Kidney (tissue), 13 donors: ENCODE measurements at regions not wholly inside any gene's neighbourhood (a gene's known extent, or its start where the extent isn't known, plus 50 kb on each side); places are given as distances from the start of the nearest gene placed in this dataset.

Experiments used
- DNase-seq, 5 donors: peaks; one replicate each; pipeline ENCODE4 v3.0.0-alpha.2; 2013 to 2020
- FAIRE-seq: peaks from 2 replicates; lab custom pipeline; 2012; peaks lifted over from hg19 to GRCh38; lab: Jason Lieb, UNC
- H3K27ac ChIP-seq, 2 donors: one replicate each; pipeline ENCODE4 v1.7.0; 2013; ENCODE audit warnings: low read depth in 2 of 2, low read length in 2 of 2, inconsistent platforms in 1 of 2
- H3K27me3 ChIP-seq: one replicate; pipeline ENCODE4 v1.7.1; 2013; ENCODE audit warnings: low read length, inconsistent platforms; ENCODE audit not compliant: control insufficient read depth, insufficient read depth
- H3K36me3 ChIP-seq, 3 donors: one replicate each; pipeline versions ENCODE4 v1.7.0 to v1.7.1; 2013; ENCODE audit warnings: low read length in 3 of 3, control low read depth in 1 of 3, inconsistent platforms in 1 of 3; ENCODE audit not compliant: insufficient read depth in 3 of 3, control insufficient read depth in 2 of 3
- H3K4me1 ChIP-seq, 3 donors: one replicate each; pipeline versions ENCODE4 v1.7.0 to v1.7.1; 2013; ENCODE audit warnings: low read length in 3 of 3, inconsistent platforms in 1 of 3, low read depth in 1 of 3; ENCODE audit not compliant: control insufficient read depth in 2 of 3, insufficient read depth in 2 of 3
- H3K4me3 ChIP-seq, 3 donors: one replicate each; pipeline versions ENCODE4 v1.7.0 to v1.8.1; 2013; ENCODE audit warnings: low read length in 3 of 3, control low read depth in 1 of 3, inconsistent platforms in 1 of 3
- H3K9ac ChIP-seq, 3 donors: one replicate each; pipeline versions ENCODE4 v1.7.0 to v1.7.1; 2013; ENCODE audit warnings: low read length in 3 of 3, control low read depth in 1 of 3, inconsistent platforms in 1 of 3
- H3K9me3 ChIP-seq, 3 donors: one replicate each; pipeline versions ENCODE4 v1.7.0 to v1.7.1; 2013; ENCODE audit warnings: low read length in 3 of 3, control low read depth in 1 of 3, inconsistent platforms in 1 of 3; ENCODE audit not compliant: control insufficient read depth in 2 of 3, insufficient read depth in 1 of 3
- intact Hi-C: fragments of 100-400 bp; cut with DNase I; formaldehyde crosslinking; loops from one replicate; pipeline ENCODE4 v1.11.1; 2022
- TF ChIP-seq, protein P1 (sequence below): IDR thresholded peaks from 3 replicates; pipeline ENCODE4 v1.5.1; 2012; ENCODE audit warnings: mild to moderate bottlenecking, moderate library complexity, borderline replicate concordance; ENCODE audit not compliant: insufficient read depth; ENCODE audit errors: extremely low read depth
- donor health status: control.
- donor health status: control.
- donor health status: control.
- donor health status: control.
- donor health status: control.
- donor health status: DM: yes; HTN: yes; CAD: no.
- donor health status: Normal renal cell carcinoma (clear cell type).

DNA sequence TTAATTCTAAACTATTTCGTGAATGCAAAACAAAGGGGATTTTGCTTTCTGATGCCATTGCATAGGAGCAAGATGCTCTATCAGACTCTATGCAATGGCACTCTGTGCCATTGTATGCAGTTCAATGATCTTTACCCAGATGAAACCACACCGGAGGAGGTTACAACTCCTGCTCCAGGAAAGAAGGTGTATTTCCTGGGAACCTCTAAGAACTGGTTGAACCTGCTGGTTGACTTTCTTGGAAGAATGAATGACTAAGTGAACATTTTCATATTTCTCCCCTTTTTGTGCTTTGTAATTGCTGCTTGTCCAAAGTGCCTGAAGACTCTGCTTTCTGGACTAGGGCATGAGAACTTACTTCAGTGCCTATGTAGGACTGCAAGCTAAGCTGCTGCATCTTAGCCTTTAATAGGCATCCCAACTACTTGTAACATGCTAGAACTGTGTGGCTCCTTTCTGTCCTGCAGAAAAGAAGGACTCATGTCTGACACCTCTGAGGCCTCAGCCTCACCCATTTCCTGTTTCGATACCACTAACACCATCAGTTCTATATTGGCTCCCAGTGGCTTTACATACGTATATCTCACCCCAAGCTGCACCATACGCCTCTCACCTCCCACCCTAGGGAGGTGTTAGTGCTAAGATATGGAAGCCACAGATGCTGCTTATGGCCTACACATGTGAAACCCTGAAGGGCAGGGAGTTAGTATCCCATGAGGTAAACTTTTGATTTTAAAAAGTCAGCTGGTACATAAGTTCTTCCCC, 193.5 kb upstream of the CNOT2 start:
- TF ChIP-seq, protein P1, sequence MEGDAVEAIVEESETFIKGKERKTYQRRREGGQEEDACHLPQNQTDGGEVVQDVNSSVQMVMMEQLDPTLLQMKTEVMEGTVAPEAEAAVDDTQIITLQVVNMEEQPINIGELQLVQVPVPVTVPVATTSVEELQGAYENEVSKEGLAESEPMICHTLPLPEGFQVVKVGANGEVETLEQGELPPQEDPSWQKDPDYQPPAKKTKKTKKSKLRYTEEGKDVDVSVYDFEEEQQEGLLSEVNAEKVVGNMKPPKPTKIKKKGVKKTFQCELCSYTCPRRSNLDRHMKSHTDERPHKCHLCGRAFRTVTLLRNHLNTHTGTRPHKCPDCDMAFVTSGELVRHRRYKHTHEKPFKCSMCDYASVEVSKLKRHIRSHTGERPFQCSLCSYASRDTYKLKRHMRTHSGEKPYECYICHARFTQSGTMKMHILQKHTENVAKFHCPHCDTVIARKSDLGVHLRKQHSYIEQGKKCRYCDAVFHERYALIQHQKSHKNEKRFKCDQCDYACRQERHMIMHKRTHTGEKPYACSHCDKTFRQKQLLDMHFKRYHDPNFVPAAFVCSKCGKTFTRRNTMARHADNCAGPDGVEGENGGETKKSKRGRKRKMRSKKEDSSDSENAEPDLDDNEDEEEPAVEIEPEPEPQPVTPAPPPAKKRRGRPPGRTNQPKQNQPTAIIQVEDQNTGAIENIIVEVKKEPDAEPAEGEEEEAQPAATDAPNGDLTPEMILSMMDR, result no peak
- FAIRE-seq, result no peak
- Histone ChIP-seq H3K4me1 (no peaks in the 10 kb centered on the region), H3K4me3 (no peak overlapping the region), H3K27ac (no peak overlapping the region), H3K27me3 (no peaks in the 10 kb centered on the region), H3K9ac (no peak overlapping the region), H3K36me3 (no peaks in the 10 kb centered on the region), H3K9me3 (no peaks in the 10 kb centered on the region)
- intact Hi-C loops, result no loop called here
- DNase-seq, result peak in 2 of 5 donors; percentile 55 to 58

- no peak overlapping the region for H3K9ac ChIP-seq
- H3K4me1 ChIP-seq, result no peaks in the 10 kb centered on the region
- FAIRE-seq (no peak), DNase-seq (no peak)
- TF ChIP-seq, protein P1, result no peak
- H3K27ac ChIP-seq, result no peak overlapping the region
- H3K9me3 ChIP-seq, result no peaks in the 10 kb centered on the region
- intact Hi-C loops, result no loop called here
- H3K27me3 ChIP-seq, result no peaks in the 10 kb centered on the region
- H3K36me3 ChIP-seq, result no peaks in the 10 kb centered on the region
- no peak overlapping the region for H3K4me3 ChIP-seq
Measured at GRCh38 chr12:70052476-70052875, 190.8 kb upstream of the CNOT2 start.

DNA sequence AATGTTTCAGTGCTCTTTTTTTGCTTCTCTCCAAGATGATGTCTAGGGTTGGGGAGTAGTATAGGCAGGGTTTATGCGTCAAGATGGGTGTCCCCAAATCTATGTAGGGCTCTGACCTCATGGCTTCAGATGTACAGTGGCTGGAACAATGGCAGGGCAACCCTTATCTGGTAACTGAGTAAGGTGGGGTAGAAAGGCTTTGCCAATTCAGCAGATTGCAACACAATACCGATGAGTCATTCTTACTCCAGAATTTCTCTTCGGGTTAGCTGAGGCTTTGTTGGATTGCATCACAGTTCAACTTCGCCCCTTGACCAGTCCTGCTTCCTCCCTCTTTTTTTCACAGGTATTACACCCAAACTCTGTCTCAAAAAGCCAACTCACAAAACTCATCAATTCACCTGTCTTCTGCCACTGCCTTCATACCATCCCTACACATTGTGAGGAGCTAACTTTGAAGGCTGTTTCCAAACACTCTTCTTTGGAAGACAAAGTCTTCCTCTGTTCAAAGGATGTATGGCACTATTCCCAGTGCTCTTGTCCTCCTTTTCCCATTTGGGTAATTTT, 190.2 kb upstream of the CNOT2 start:
- Histone ChIP-seq H3K4me1 (no peaks in the 10 kb centered on the region), H3K27me3 (no peaks in the 10 kb centered on the region), H3K27ac (no peak overlapping the region), H3K4me3 (no peak overlapping the region), H3K9me3 (no peaks in the 10 kb centered on the region), H3K9ac (no peak overlapping the region), H3K36me3 (no peaks in the 10 kb centered on the region)
- intact Hi-C loops, result no loop called here
- DNase-seq (no peak), FAIRE-seq (no peak)
- TF ChIP-seq, protein P1, result no peak
